ENCODE measurements at regions not wholly inside any gene's neighbourhood (a gene's known extent, or its start where the extent isn't known, plus 50 kb on each side); places are given as distances from the start of the nearest gene placed in this dataset.
"Not testable (repeated sequence)": the region's sequence is repeated elsewhere in the genome, so short reads cannot be mapped to it uniquely, and the experiment has no call there.

- WGBS (ENCODE audit: insufficient coverage, low coverage, low lambda C conversion rate, missing lambda C conversion rate), result no CpG with 5 or more reads among the region's 54 CpGs
- ATAC-seq; H3K4me3 ChIP-seq; H3K27me3 ChIP-seq; H3K36me3 ChIP-seq; H3K9me3 ChIP-seq; H3K4me1 ChIP-seq; intact Hi-C loops (cut with DNase I); H3K27ac ChIP-seq: not testable (repeated sequence)
- DNase-seq, result peak in 1 of 3 donors; percentile 0
Observed at GRCh38 chr22:10526079-10526478, 5001.9 kb upstream of the OR11H1 start.

GRCh38 chr22:10531141-10531540 is 4996.9 kb upstream of the OR11H1 start:
- H3K4me1 ChIP-seq; H3K9me3 ChIP-seq; DNase-seq; H3K36me3 ChIP-seq; intact Hi-C loops (cut with DNase I); ATAC-seq; H3K4me3 ChIP-seq; H3K27me3 ChIP-seq; H3K27ac ChIP-seq: not testable (repeated sequence)
- WGBS (ENCODE audit: insufficient coverage, low coverage, low lambda C conversion rate, missing lambda C conversion rate), result no CpG with 5 or more reads among the region's 4 CpGs

- ATAC-seq; H3K27ac ChIP-seq; H3K36me3 ChIP-seq; intact Hi-C loops (cut with DNase I); H3K4me3 ChIP-seq; H3K9me3 ChIP-seq; H3K27me3 ChIP-seq; H3K4me1 ChIP-seq: not testable (repeated sequence)
- 65% methylated on average over 7 of the region's 42 CpGs for WGBS (ENCODE audit: insufficient coverage, low coverage, low lambda C conversion rate, missing lambda C conversion rate)
- DNase-seq, result peak in 1 of 3 donors; percentile 15
Observed at GRCh38 chr22:10572531-10572930, 4955.5 kb upstream of the OR11H1 start.

GRCh38 chr22:10601071-10601470 is 4926.9 kb upstream of the OR11H1 start:
- H3K27ac ChIP-seq; H3K27me3 ChIP-seq; ATAC-seq; H3K9me3 ChIP-seq; H3K36me3 ChIP-seq; H3K4me1 ChIP-seq; H3K4me3 ChIP-seq; DNase-seq; intact Hi-C loops (cut with DNase I): not testable (repeated sequence)
- no CpG with 5 or more reads among the region's 2 CpGs for WGBS (ENCODE audit: insufficient coverage, low coverage, low lambda C conversion rate, missing lambda C conversion rate)

GRCh38 chr22:10631961-10632360 is 4896.0 kb upstream of the OR11H1 start:
- ATAC-seq; H3K36me3 ChIP-seq; H3K9me3 ChIP-seq; H3K27me3 ChIP-seq; H3K4me1 ChIP-seq; intact Hi-C loops (cut with DNase I); H3K4me3 ChIP-seq; DNase-seq; H3K27ac ChIP-seq: not testable (repeated sequence)
- no CpG with 5 or more reads among the region's 15 CpGs for WGBS (ENCODE audit: insufficient coverage, low coverage, low lambda C conversion rate, missing lambda C conversion rate)

GRCh38 chr22:10635341-10635740 is 4892.7 kb upstream of the OR11H1 start:
- H3K27ac ChIP-seq; DNase-seq; H3K9me3 ChIP-seq; H3K27me3 ChIP-seq; H3K4me3 ChIP-seq; ATAC-seq; H3K4me1 ChIP-seq; H3K36me3 ChIP-seq; intact Hi-C loops (cut with DNase I): not testable (repeated sequence)
- no CpG with 5 or more reads among the region's 3 CpGs for WGBS (ENCODE audit: insufficient coverage, low coverage, low lambda C conversion rate, missing lambda C conversion rate)

GRCh38 chr22:10662818-10663217 is 4865.2 kb upstream of the OR11H1 start:
- intact Hi-C loops (cut with DNase I); H3K27me3 ChIP-seq; DNase-seq; H3K4me3 ChIP-seq; H3K36me3 ChIP-seq; ATAC-seq; H3K9me3 ChIP-seq; H3K27ac ChIP-seq; H3K4me1 ChIP-seq: not testable (repeated sequence)
- 25% methylated on average over 6 of the region's 14 CpGs for WGBS (ENCODE audit: insufficient coverage, low coverage, low lambda C conversion rate, missing lambda C conversion rate)

GRCh38 chr22:10673065-10673464 is 4854.9 kb upstream of the OR11H1 start:
- H3K4me3 ChIP-seq; DNase-seq; ATAC-seq; H3K4me1 ChIP-seq; intact Hi-C loops (cut with DNase I); H3K27me3 ChIP-seq; H3K27ac ChIP-seq; H3K9me3 ChIP-seq; H3K36me3 ChIP-seq: not testable (repeated sequence)
- whole genome bisulfite sequencing (ENCODE audit: insufficient coverage, low coverage, low lambda C conversion rate, missing lambda C conversion rate), result 11% methylated on average over 6 of the region's 6 CpGs
- peak in 3 of 4 donors; percentile 26 to 41 (median 36) for TF ChIP-seq CTCF (IDR thresholded peaks at IDR 0.05)

Data from right lobe of liver (tissue), 6 donors.